Trophoblast cell (in vitro differentiated cells and primary cell): ENCODE measurements at regions not wholly inside any gene's neighbourhood (a gene's known extent, or its start where the extent isn't known, plus 50 kb on each side); places are given as distances from the start of the nearest gene placed in this dataset.
"Not testable (repeated sequence)": the region's sequence is repeated elsewhere in the genome, so short reads cannot be mapped to it uniquely, and the experiment has no call there.

ENCODE experiments used
- DNase-seq, 2 donors: peaks; one replicate each; pipeline ENCODE4 v3.0.0-alpha.2; 2016
- H2AFZ ChIP-seq: 2 replicates; pipeline ENCODE4 v1.6.1; 2013; ENCODE audit warnings: low read length, moderate library complexity, mild to moderate bottlenecking; ENCODE audit not compliant: insufficient read depth, poor library complexity
- H2AK5ac ChIP-seq: 2 replicates; pipeline ENCODE4 v1.6.1; 2013; ENCODE audit warnings: mild to moderate bottlenecking, low read length
- H2BK120ac ChIP-seq: 2 replicates; pipeline ENCODE4 v1.6.1; 2013; ENCODE audit warnings: low read length, mild to moderate bottlenecking, moderate library complexity; ENCODE audit not compliant: insufficient read depth, poor library complexity
- H2BK12ac ChIP-seq: 2 replicates; pipeline ENCODE4 v1.6.1; 2013; ENCODE audit warnings: mild to moderate bottlenecking, low read length, moderate library complexity
- H2BK5ac ChIP-seq: 2 replicates; pipeline ENCODE4 v1.6.1; 2013; ENCODE audit warnings: low read length, low read depth, moderate library complexity, mild to moderate bottlenecking; ENCODE audit not compliant: poor library complexity
- H3K14ac ChIP-seq: 2 replicates; pipeline ENCODE4 v1.6.1; 2013; ENCODE audit warnings: mild to moderate bottlenecking, low read length
- H3K18ac ChIP-seq: 2 replicates; pipeline ENCODE4 v1.6.1; 2013; ENCODE audit warnings: mild to moderate bottlenecking, low read length
- H3K23ac ChIP-seq: 2 replicates; pipeline ENCODE4 v1.6.1; 2013; ENCODE audit warnings: low read length
- H3K27ac ChIP-seq: 2 replicates; pipeline ENCODE4 v1.5.1; 2013; ENCODE audit warnings: low read depth, mild to moderate bottlenecking, inconsistent platforms, low read length, moderate library complexity
- H3K27me3 ChIP-seq: 2 replicates; pipeline ENCODE4 v1.6.1; 2013; ENCODE audit warnings: inconsistent platforms, mild to moderate bottlenecking, low read length, moderate library complexity; ENCODE audit not compliant: insufficient read depth
- H3K36me3 ChIP-seq, 2 experiments: 1 replicate in 1 of 2; 2 replicates in 1 of 2; pipeline ENCODE4 v1.6.1; 2013; ENCODE audit warnings: low read length in 2 of 2, mild to moderate bottlenecking in 2 of 2, moderate library complexity in 1 of 2; ENCODE audit not compliant: insufficient read depth in 2 of 2, control insufficient read depth in 1 of 2
- H3K4ac ChIP-seq: 2 replicates; pipeline ENCODE4 v1.6.1; 2013; ENCODE audit warnings: low read depth, mild to moderate bottlenecking, low read length, moderate library complexity
- H3K4me1 ChIP-seq, 2 experiments: 1 replicate in 1 of 2; 2 replicates in 1 of 2; pipeline ENCODE4 v1.6.1; 2013; ENCODE audit warnings: low read length in 2 of 2, mild to moderate bottlenecking in 2 of 2, moderate library complexity in 1 of 2; ENCODE audit not compliant: insufficient read depth in 2 of 2, control insufficient read depth in 1 of 2
- H3K4me2 ChIP-seq: 2 replicates; pipeline ENCODE4 v1.6.1; 2013; ENCODE audit warnings: inconsistent platforms, mild to moderate bottlenecking, low read length, moderate library complexity
- H3K4me3 ChIP-seq: 2 replicates; pipeline ENCODE4 v1.5.1; 2013; ENCODE audit warnings: mild to moderate bottlenecking, low read depth, low read length, inconsistent platforms
- H3K79me1 ChIP-seq: one replicate; pipeline ENCODE4 v1.6.1; 2013; ENCODE audit warnings: low read length
- H3K79me2 ChIP-seq: 2 replicates; pipeline ENCODE4 v1.6.1; 2013; ENCODE audit warnings: low read length, mild to moderate bottlenecking; ENCODE audit not compliant: control insufficient read depth, insufficient read depth, poor library complexity
- H3K9ac ChIP-seq: 2 replicates; pipeline ENCODE4 v1.6.1; 2013; ENCODE audit warnings: mild to moderate bottlenecking, low read length
- H3K9me3 ChIP-seq: 2 replicates; pipeline ENCODE4 v1.6.1; 2013; ENCODE audit warnings: low read depth, mild to moderate bottlenecking, control low read depth, inconsistent platforms, low read length; ENCODE audit not compliant: insufficient read depth
- H4K12ac ChIP-seq: 2 replicates; pipeline ENCODE4 v1.6.1; 2013; ENCODE audit warnings: low read depth, mild to moderate bottlenecking, low read length, moderate library complexity
- H4K8ac ChIP-seq: 2 replicates; pipeline ENCODE4 v1.6.1; 2013; ENCODE audit warnings: low read depth, mild to moderate bottlenecking, low read length, moderate library complexity
- H4K91ac ChIP-seq: one replicate; pipeline ENCODE4 v1.6.1; 2013; ENCODE audit warnings: low read depth, mild to moderate bottlenecking, low read length, moderate library complexity
- WGBS: extraction: QIAGEN DNeasy Blood & Tissue Kit; methylation state at CpG from one replicate; pipeline ENCODE4 v1.1.7; 2013; ENCODE audit warnings: missing lambda C conversion rate; ENCODE audit not compliant: insufficient read length, insufficient coverage; ENCODE audit errors: extremely low coverage; 5-methylcytosine and 5-hydroxymethylcytosine counted together

GRCh38 chr14:58992935-58993334 lies 195.5 kb upstream of the DAAM1 start:
- no peak overlapping the region for H3K4me3 ChIP-seq
- H4K12ac ChIP-seq: no peak overlapping the region
- H2AK5ac ChIP-seq: no peak overlapping the region
- H3K79me1 ChIP-seq: no peaks in the 10 kb centered on the region
- H3K36me3 ChIP-seq: no peaks in the 10 kb centered on the region
- no peaks in the 10 kb centered on the region for H3K9me3 ChIP-seq
- H3K18ac ChIP-seq: no peak overlapping the region
- H3K14ac ChIP-seq: no peak overlapping the region
- H4K91ac ChIP-seq: no peak overlapping the region
- no peak overlapping the region for H3K23ac ChIP-seq
- H2AFZ ChIP-seq: no peak overlapping the region
- H4K8ac ChIP-seq: no peak overlapping the region
- H2BK5ac ChIP-seq: no peak overlapping the region
- no peak overlapping the region for H3K4ac ChIP-seq
- H3K9ac ChIP-seq: no peak overlapping the region
- H2BK12ac ChIP-seq: no peak overlapping the region
- H3K4me2 ChIP-seq: no peak overlapping the region
- DNase-seq: no peak
- no peak overlapping the region for H2BK120ac ChIP-seq
- H3K4me1 ChIP-seq: no peaks in the 10 kb centered on the region
- H3K79me2 ChIP-seq: no peaks in the 10 kb centered on the region
- no peak overlapping the region for H3K27ac ChIP-seq
- no peaks in the 10 kb centered on the region for H3K27me3 ChIP-seq
- no CpG with 5 or more reads among the region's 1 CpG for whole genome bisulfite sequencing

DNA sequence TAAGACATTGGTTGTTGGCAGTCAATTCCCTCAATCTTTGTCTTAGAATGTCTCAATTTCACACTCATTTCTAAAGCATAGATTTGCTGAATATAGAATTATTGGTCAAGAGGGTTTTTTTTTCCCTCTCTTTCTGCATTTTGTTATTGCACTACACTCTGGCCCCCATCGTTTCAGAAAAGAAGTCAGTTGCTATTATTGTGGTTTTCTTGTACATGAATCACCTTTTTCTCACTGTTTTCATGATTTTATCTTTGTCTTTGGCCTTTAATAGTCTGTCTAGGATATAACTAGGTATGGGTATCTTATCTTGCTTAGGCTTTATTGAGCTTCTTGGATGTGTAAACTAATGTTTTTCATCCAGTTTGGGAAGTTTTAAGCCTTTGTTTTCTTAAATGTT lies 194.3 kb upstream of the DAAM1 start:
- WGBS: no CpG with 5 or more reads among the region's 1 CpG
- no peak overlapping the region for H3K9ac ChIP-seq
- no peaks in the 10 kb centered on the region for H3K36me3 ChIP-seq
- no peaks in the 10 kb centered on the region for H3K9me3 ChIP-seq
- H2BK12ac ChIP-seq: no peak overlapping the region
- H3K14ac ChIP-seq: no peak overlapping the region
- no peak overlapping the region for H2AFZ ChIP-seq
- no peaks in the 10 kb centered on the region for H3K27me3 ChIP-seq
- no peak overlapping the region for H3K4me3 ChIP-seq
- DNase-seq: no peak
- H3K4me2 ChIP-seq: no peak overlapping the region
- H3K79me1 ChIP-seq: no peaks in the 10 kb centered on the region
- no peak overlapping the region for H3K27ac ChIP-seq
- no peak overlapping the region for H2BK5ac ChIP-seq
- H3K18ac ChIP-seq: no peak overlapping the region
- H3K4me1 ChIP-seq: no peaks in the 10 kb centered on the region
- H2AK5ac ChIP-seq: no peak overlapping the region
- no peaks in the 10 kb centered on the region for H3K79me2 ChIP-seq
- H3K23ac ChIP-seq: no peak overlapping the region
- H4K91ac ChIP-seq: no peak overlapping the region
- H4K8ac ChIP-seq: no peak overlapping the region
- no peak overlapping the region for H2BK120ac ChIP-seq
- no peak overlapping the region for H3K4ac ChIP-seq
- no peak overlapping the region for H4K12ac ChIP-seq

- no peaks in the 10 kb centered on the region for H3K79me1 ChIP-seq
- H3K27me3 ChIP-seq: no peaks in the 10 kb centered on the region
- no CpG with 5 or more reads among the region's 2 CpGs for WGBS
- no peak overlapping the region for H4K12ac ChIP-seq
- no peak overlapping the region for H3K14ac ChIP-seq
- H3K4me2 ChIP-seq: no peak overlapping the region
- no peak overlapping the region for H3K27ac ChIP-seq
- H3K18ac ChIP-seq: no peak overlapping the region
- no peak overlapping the region for H2AK5ac ChIP-seq
- H3K79me2 ChIP-seq: no peaks in the 10 kb centered on the region
- H3K4ac ChIP-seq: no peak overlapping the region
- DNase-seq: no peak
- no peak overlapping the region for H3K4me3 ChIP-seq
- H2AFZ ChIP-seq: no peak overlapping the region
- no peak overlapping the region for H2BK5ac ChIP-seq
- H4K91ac ChIP-seq: no peak overlapping the region
- H2BK120ac ChIP-seq: no peak overlapping the region
- no peak overlapping the region for H2BK12ac ChIP-seq
- H3K9me3 ChIP-seq: no peaks in the 10 kb centered on the region
- H3K36me3 ChIP-seq: no peaks in the 10 kb centered on the region
- H3K9ac ChIP-seq: no peak overlapping the region
- no peak overlapping the region for H3K23ac ChIP-seq
- no peak overlapping the region for H4K8ac ChIP-seq
- no peaks in the 10 kb centered on the region for H3K4me1 ChIP-seq
Observed at GRCh38 chr14:59004012-59004411, 184.5 kb upstream of the DAAM1 start.

DNA sequence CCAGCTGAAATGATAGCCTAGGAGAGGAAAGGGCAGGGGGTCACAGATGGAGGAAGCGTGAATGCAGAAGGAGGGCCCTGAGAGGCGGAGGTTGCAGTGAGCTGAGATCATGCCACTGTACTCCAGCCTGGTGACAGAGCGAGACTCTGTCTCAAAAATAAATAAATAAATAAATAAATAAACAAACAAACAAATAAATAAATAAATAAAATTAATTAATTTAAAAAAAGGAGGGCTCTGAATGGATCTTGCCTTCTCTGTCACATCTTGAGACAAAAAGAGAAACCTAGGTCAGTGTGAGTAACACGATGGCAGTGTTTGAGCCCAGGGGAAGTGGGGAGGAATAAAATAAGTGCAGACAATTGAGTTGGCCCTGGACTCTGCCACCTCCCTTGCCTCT lies 182.3 kb upstream of the DAAM1 start:
- WGBS: no CpG with 5 or more reads among the region's 4 CpGs

More for the DNA sequence above, 182.3 kb upstream of the DAAM1 start:
- not testable (repeated sequence) for DNase-seq, H2AK5ac ChIP-seq, H2AFZ ChIP-seq, H3K9ac ChIP-seq, H3K4me2 ChIP-seq, H3K4me1 ChIP-seq, H4K12ac ChIP-seq, H3K14ac ChIP-seq, H4K8ac ChIP-seq, H3K36me3 ChIP-seq, H3K18ac ChIP-seq, H3K4ac ChIP-seq, H3K27me3 ChIP-seq, H3K79me2 ChIP-seq, H3K27ac ChIP-seq, H2BK12ac ChIP-seq, H3K9me3 ChIP-seq, H3K79me1 ChIP-seq, H3K4me3 ChIP-seq, H2BK120ac ChIP-seq, H2BK5ac ChIP-seq, H3K23ac ChIP-seq, H4K91ac ChIP-seq
